ENCODE measurements at regions not wholly inside any gene's neighbourhood (a gene's known extent, or its start where the extent isn't known, plus 50 kb on each side); places are given as distances from the start of the nearest gene placed in this dataset.

GRCh38 chr13:44887515-44887914, 101.8 kb downstream of the NUFIP1 start:
- no peaks in the 10 kb centered on the region for H3K9me3 ChIP-seq (ENCODE audit: insufficient read depth, low read depth, low read length)
- H3K36me3 ChIP-seq (ENCODE audit: insufficient read depth, low read depth, low read length) = no peaks in the 10 kb centered on the region
- H3K4me1 ChIP-seq (ENCODE audit: insufficient read depth, low read length) = no peaks in the 10 kb centered on the region
- H3K27ac ChIP-seq (ENCODE audit: low read length) = no peak overlapping the region
- no peak overlapping the region for H3K9ac ChIP-seq (ENCODE audit: low read depth, low read length)
- H3K4me3 ChIP-seq (ENCODE audit: low read length) = no peak overlapping the region
- no peaks in the 10 kb centered on the region for H3K27me3 ChIP-seq (ENCODE audit: insufficient read depth, low read length)

GRCh38 chr13:44884076-44884729, 105.1 kb downstream of the NUFIP1 start:
- Histone ChIP-seq H3K9me3 (ENCODE audit: insufficient read depth, low read depth, low read length) (no peaks in the 10 kb centered on the region), H3K9ac (ENCODE audit: low read depth, low read length) (no peak overlapping the region), H3K27me3 (ENCODE audit: insufficient read depth, low read length) (no peaks in the 10 kb centered on the region), H3K27ac (ENCODE audit: low read length) (no peak overlapping the region), H3K36me3 (ENCODE audit: insufficient read depth, low read depth, low read length) (no peaks in the 10 kb centered on the region), H3K4me1 (ENCODE audit: insufficient read depth, low read length) (no peaks in the 10 kb centered on the region), H3K4me3 (ENCODE audit: low read length) (no peak overlapping the region)

GRCh38 chr13:44879452-44880058, 109.7 kb downstream of the NUFIP1 start:
- no peaks in the 10 kb centered on the region for H3K36me3 ChIP-seq (ENCODE audit: insufficient read depth, low read depth, low read length)
- H3K27ac ChIP-seq (ENCODE audit: low read length) = no peak overlapping the region
- no peak overlapping the region for H3K4me3 ChIP-seq (ENCODE audit: low read length)
- H3K27me3 ChIP-seq (ENCODE audit: insufficient read depth, low read length) = no peaks in the 10 kb centered on the region
- H3K4me1 ChIP-seq (ENCODE audit: insufficient read depth, low read length) = no peaks in the 10 kb centered on the region
- no peak overlapping the region for H3K9ac ChIP-seq (ENCODE audit: low read depth, low read length)
- 0 out of 2 replicates have a peak, but pooled peaks cover 5% of the 10 kb centered on the region for H3K9me3 ChIP-seq (ENCODE audit: insufficient read depth, low read depth, low read length)

GRCh38 chr13:44876782-44877324, 112.4 kb downstream of the NUFIP1 start:
- Histone ChIP-seq H3K27ac (ENCODE audit: low read length) (no peak overlapping the region), H3K9ac (ENCODE audit: low read depth, low read length) (no peak overlapping the region), H3K27me3 (ENCODE audit: insufficient read depth, low read length) (no peaks in the 10 kb centered on the region), H3K4me3 (ENCODE audit: low read length) (no peak overlapping the region), H3K9me3 (ENCODE audit: insufficient read depth, low read depth, low read length) (0 out of 2 replicates have a peak, but pooled peaks cover 5% of the 10 kb centered on the region), H3K4me1 (ENCODE audit: insufficient read depth, low read length) (no peaks in the 10 kb centered on the region), H3K36me3 (ENCODE audit: insufficient read depth, low read depth, low read length) (no peaks in the 10 kb centered on the region)

- Histone ChIP-seq H3K9me3 (ENCODE audit: insufficient read depth, low read depth, low read length) (0 out of 2 replicates have a peak, but pooled peaks cover 5% of the 10 kb centered on the region), H3K27ac (ENCODE audit: low read length) (no peak overlapping the region), H3K4me1 (ENCODE audit: insufficient read depth, low read length) (no peaks in the 10 kb centered on the region), H3K9ac (ENCODE audit: low read depth, low read length) (no peak overlapping the region), H3K36me3 (ENCODE audit: insufficient read depth, low read depth, low read length) (no peaks in the 10 kb centered on the region), H3K27me3 (ENCODE audit: insufficient read depth, low read length) (no peaks in the 10 kb centered on the region), H3K4me3 (ENCODE audit: low read length) (no peak overlapping the region)
These were observed 114.2 kb downstream of the NUFIP1 start for GRCh38 chr13:44874886-44875630.

- Histone ChIP-seq H3K9me3 (ENCODE audit: insufficient read depth, low read depth, low read length) (0 out of 2 replicates have a peak, but pooled peaks cover 5% of the 10 kb centered on the region), H3K4me3 (ENCODE audit: low read length) (no peak overlapping the region), H3K9ac (ENCODE audit: low read depth, low read length) (no peak overlapping the region), H3K27ac (ENCODE audit: low read length) (no peak overlapping the region), H3K27me3 (ENCODE audit: insufficient read depth, low read length) (no peaks in the 10 kb centered on the region), H3K36me3 (ENCODE audit: insufficient read depth, low read depth, low read length) (no peaks in the 10 kb centered on the region), H3K4me1 (ENCODE audit: insufficient read depth, low read length) (no peaks in the 10 kb centered on the region)
These were observed 115.1 kb downstream of the NUFIP1 start for GRCh38 chr13:44874176-44874575.

- no peaks in the 10 kb centered on the region for H3K36me3 ChIP-seq (ENCODE audit: insufficient read depth, low read depth, low read length)
- no peaks in the 10 kb centered on the region for H3K27me3 ChIP-seq (ENCODE audit: insufficient read depth, low read length)
- no peak overlapping the region for H3K9ac ChIP-seq (ENCODE audit: low read depth, low read length)
- H3K4me1 ChIP-seq (ENCODE audit: insufficient read depth, low read length) = no peaks in the 10 kb centered on the region
- H3K9me3 ChIP-seq (ENCODE audit: insufficient read depth, low read depth, low read length) = 0 out of 2 replicates have a peak, but pooled peaks cover 5% of the 10 kb centered on the region
- no peak overlapping the region for H3K4me3 ChIP-seq (ENCODE audit: low read length)
- no peak overlapping the region for H3K27ac ChIP-seq (ENCODE audit: low read length)
These were observed 115.8 kb downstream of the NUFIP1 start for GRCh38 chr13:44873461-44873860.

GRCh38 chr13:44872751-44873150, 116.5 kb downstream of the NUFIP1 start:
- H3K27ac ChIP-seq (ENCODE audit: low read length) = no peak overlapping the region
- H3K36me3 ChIP-seq (ENCODE audit: insufficient read depth, low read depth, low read length) = no peaks in the 10 kb centered on the region
- 0 out of 2 replicates have a peak, but pooled peaks cover 5% of the 10 kb centered on the region for H3K9me3 ChIP-seq (ENCODE audit: insufficient read depth, low read depth, low read length)
- no peaks in the 10 kb centered on the region for H3K27me3 ChIP-seq (ENCODE audit: insufficient read depth, low read length)
- H3K4me1 ChIP-seq (ENCODE audit: insufficient read depth, low read length) = no peaks in the 10 kb centered on the region
- H3K4me3 ChIP-seq (ENCODE audit: low read length) = no peak overlapping the region
- no peak overlapping the region for H3K9ac ChIP-seq (ENCODE audit: low read depth, low read length)

GRCh38 chr13:44870456-44870929, 118.8 kb downstream of the NUFIP1 start:
- Histone ChIP-seq H3K4me1 (ENCODE audit: insufficient read depth, low read length) (no peaks in the 10 kb centered on the region), H3K9me3 (ENCODE audit: insufficient read depth, low read depth, low read length) (no peaks in the 10 kb centered on the region), H3K27ac (ENCODE audit: low read length) (no peak overlapping the region)

GRCh38 chr13:44869167-44869566, 120.1 kb downstream of the NUFIP1 start:
- Histone ChIP-seq H3K4me3 (ENCODE audit: low read length) (no peak overlapping the region), H3K9ac (ENCODE audit: low read depth, low read length) (no peak overlapping the region), H3K36me3 (ENCODE audit: insufficient read depth, low read depth, low read length) (no peaks in the 10 kb centered on the region), H3K4me1 (ENCODE audit: insufficient read depth, low read length) (no peaks in the 10 kb centered on the region), H3K27ac (ENCODE audit: low read length) (no peak overlapping the region), H3K9me3 (ENCODE audit: insufficient read depth, low read depth, low read length) (no peaks in the 10 kb centered on the region), H3K27me3 (ENCODE audit: insufficient read depth, low read length) (no peaks in the 10 kb centered on the region)

More at GRCh38 chr13:44870456-44870929, 118.8 kb downstream of the NUFIP1 start:
- H3K36me3 ChIP-seq (ENCODE audit: insufficient read depth, low read depth, low read length) = no peaks in the 10 kb centered on the region
- H3K9ac ChIP-seq (ENCODE audit: low read depth, low read length) = no peak overlapping the region
- H3K27me3 ChIP-seq (ENCODE audit: insufficient read depth, low read length) = no peaks in the 10 kb centered on the region
- H3K4me3 ChIP-seq (ENCODE audit: low read length) = no peak overlapping the region

GRCh38 chr13:44868397-44868796, 120.9 kb downstream of the NUFIP1 start:
- Histone ChIP-seq H3K27ac (ENCODE audit: low read length) (no peak overlapping the region), H3K36me3 (ENCODE audit: insufficient read depth, low read depth, low read length) (no peaks in the 10 kb centered on the region), H3K4me3 (ENCODE audit: low read length) (no peak overlapping the region), H3K9ac (ENCODE audit: low read depth, low read length) (no peak overlapping the region), H3K27me3 (ENCODE audit: insufficient read depth, low read length) (no peaks in the 10 kb centered on the region), H3K9me3 (ENCODE audit: insufficient read depth, low read depth, low read length) (no peaks in the 10 kb centered on the region), H3K4me1 (ENCODE audit: insufficient read depth, low read length) (no peaks in the 10 kb centered on the region)

Measured in iPS-20b (cell line).